Endothelial cell (in vitro differentiated cells): ENCODE measurements at regions not wholly inside any gene's neighbourhood (a gene's known extent, or its start where the extent isn't known, plus 50 kb on each side); places are given as distances from the start of the nearest gene placed in this dataset.

Experiments used
- DNase-seq: peaks from one replicate; pipeline ENCODE4 v3.0.0; 2021; ENCODE audit warnings: low spot score
- H3K27ac Mint-ChIP-seq: one replicate; pipeline ENCODE4 v1.8.0; 2021; ENCODE audit warnings: mixed read lengths, inconsistent platforms; ENCODE audit not compliant: unreplicated experiment
- H3K27me3 Mint-ChIP-seq: one replicate; pipeline ENCODE4 v1.8.0; 2021; ENCODE audit warnings: mild to moderate bottlenecking, moderate library complexity, mixed read lengths, inconsistent platforms; ENCODE audit not compliant: unreplicated experiment
- H3K36me3 Mint-ChIP-seq: one replicate; pipeline ENCODE4 v1.8.0; 2021; ENCODE audit warnings: mild to moderate bottlenecking, low read depth, mixed read lengths, inconsistent platforms; ENCODE audit not compliant: unreplicated experiment
- H3K4me1 Mint-ChIP-seq: one replicate; pipeline ENCODE4 v1.8.0; 2021; ENCODE audit warnings: mild to moderate bottlenecking, mixed read lengths, inconsistent platforms; ENCODE audit not compliant: unreplicated experiment
- H3K4me3 Mint-ChIP-seq: one replicate; pipeline ENCODE4 v1.8.0; 2021; ENCODE audit warnings: mild to moderate bottlenecking, mixed read lengths, inconsistent platforms; ENCODE audit not compliant: unreplicated experiment
- H3K9me3 Mint-ChIP-seq: one replicate; pipeline ENCODE4 v1.8.0; 2021; ENCODE audit warnings: mixed read lengths, inconsistent platforms; ENCODE audit not compliant: unreplicated experiment
- CTCF ChIP-seq: fragments of 200-600 bp; sonication (generic); IDR thresholded peaks from one replicate; pipeline ENCODE4 v1.5.0; 2021; ENCODE audit warnings: antibody characterized with exemption; ENCODE audit not compliant: unreplicated experiment

GRCh38 chr2:133847591-133847990 is 279.3 kb upstream of the NCKAP5 start:
- Mint-ChIP-seq H3K27ac (no peak overlapping the region), H3K4me3 (no peak overlapping the region), H3K9me3 (peaks cover 6% of the 10 kb centered on the region), H3K27me3 (peaks cover 2% of the 10 kb centered on the region), H3K36me3 (peaks cover 7% of the 10 kb centered on the region), H3K4me1 (peaks cover 8% of the 10 kb centered on the region)
- no peak for TF ChIP-seq CTCF
- DNase-seq = no peak

DNA sequence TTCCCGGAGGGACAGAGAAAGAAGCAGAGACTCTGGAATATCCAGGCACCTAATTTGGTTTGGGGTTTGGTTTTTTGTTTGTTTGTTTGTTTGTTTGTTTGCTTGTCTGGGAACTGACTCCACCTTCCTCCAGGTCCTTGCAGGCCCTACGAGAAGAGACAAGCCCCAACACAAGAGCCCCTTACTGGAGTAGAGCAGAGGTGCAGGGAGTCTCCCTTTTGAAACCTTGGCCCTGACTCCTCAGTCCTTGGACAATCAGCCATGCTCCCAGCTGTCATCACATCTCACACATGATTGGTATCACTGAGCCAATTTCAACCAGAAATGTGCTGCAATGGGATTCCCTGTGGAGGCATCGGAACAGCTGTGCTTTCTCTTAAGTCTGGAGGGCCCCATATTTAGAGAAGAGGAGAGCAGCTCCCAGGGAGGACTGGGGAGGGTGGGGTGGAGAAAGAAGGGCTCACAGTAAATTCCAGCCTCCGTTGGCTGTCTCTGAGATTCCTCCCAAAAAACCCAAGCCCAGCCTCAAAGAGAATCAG is 279.9 kb upstream of the NCKAP5 start:
- no peak for DNase-seq
- no peak for TF ChIP-seq CTCF
- Mint-ChIP-seq H3K36me3 (peaks cover 7% of the 10 kb centered on the region), H3K4me1 (peaks cover 5% of the 10 kb centered on the region), H3K27me3 (peaks cover 2% of the 10 kb centered on the region), H3K9me3 (peaks cover 7% of the 10 kb centered on the region), H3K27ac (no peak overlapping the region), H3K4me3 (no peak overlapping the region)

DNA sequence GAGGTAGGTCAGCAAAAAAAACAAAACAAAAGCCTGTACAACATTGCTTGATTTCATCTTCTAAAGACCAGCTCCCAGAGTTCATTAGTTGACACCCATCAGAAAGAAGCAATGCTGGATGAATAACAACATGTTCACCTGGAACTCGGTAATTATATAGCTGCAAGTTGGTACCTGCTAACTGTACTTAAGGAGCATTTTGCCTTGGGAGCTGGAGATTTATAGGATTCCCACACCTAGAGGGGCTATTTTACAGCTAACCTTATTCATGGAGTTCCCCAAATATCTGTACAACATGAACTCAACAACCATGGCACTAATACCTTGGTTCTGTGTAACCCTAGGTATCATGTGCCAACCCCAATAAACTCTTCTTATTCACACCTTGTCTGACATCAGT is 281.1 kb upstream of the NCKAP5 start:
- Mint-ChIP-seq H3K4me3 (no peak overlapping the region), H3K4me1 (peaks cover 5% of the 10 kb centered on the region), H3K27me3 (peaks cover 2% of the 10 kb centered on the region), H3K27ac (no peak overlapping the region), H3K9me3 (peaks cover 7% of the 10 kb centered on the region), H3K36me3 (peaks cover 7% of the 10 kb centered on the region)
- no peak for TF ChIP-seq CTCF
- no peak for DNase-seq

DNA sequence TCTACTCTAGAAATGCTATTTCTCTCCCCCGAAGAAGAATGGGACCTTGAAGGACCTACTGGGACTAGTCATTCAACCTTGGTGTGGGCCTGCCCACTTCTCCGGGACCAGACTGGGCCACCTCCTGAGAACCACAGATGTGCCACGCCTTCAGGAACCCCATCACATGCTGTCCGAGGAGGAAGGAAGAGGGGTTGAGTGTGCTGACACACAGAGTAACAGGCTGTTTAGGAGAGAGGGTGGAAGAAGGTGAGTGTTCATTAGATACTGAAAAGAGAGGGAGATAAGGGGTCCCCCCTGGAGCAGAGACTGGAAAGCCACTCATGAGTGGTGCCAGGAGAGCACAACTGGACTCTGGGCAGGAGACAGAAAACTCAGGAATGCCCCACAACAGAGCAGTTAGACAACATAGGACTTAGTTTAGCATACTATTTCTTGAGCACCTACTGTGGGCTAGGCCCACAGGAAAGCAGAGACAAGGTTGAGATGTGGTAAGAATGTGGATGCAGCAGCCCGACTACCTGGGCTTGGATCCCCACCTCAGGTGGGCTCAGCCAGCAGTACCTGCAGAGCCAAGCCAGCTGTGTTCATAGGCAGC is 286.4 kb upstream of the NCKAP5 start:
- peaks cover 2% of the 10 kb centered on the region for H3K27me3 Mint-ChIP-seq
- no peaks in the 10 kb centered on the region for H3K4me1 Mint-ChIP-seq
- TF ChIP-seq CTCF = no peak
- DNase-seq = no peak
- H3K27ac Mint-ChIP-seq = no peak overlapping the region
- H3K9me3 Mint-ChIP-seq = peaks cover 11% of the 10 kb centered on the region
- H3K4me3 Mint-ChIP-seq = no peak overlapping the region
- H3K36me3 Mint-ChIP-seq = peaks cover 3% of the 10 kb centered on the region

GRCh38 chr2:133855526-133855925 is 287.3 kb upstream of the NCKAP5 start:
- Mint-ChIP-seq H3K27me3 (peaks cover 4% of the 10 kb centered on the region), H3K36me3 (peaks cover 3% of the 10 kb centered on the region), H3K4me3 (no peak overlapping the region), H3K27ac (no peak overlapping the region), H3K9me3 (peaks cover 11% of the 10 kb centered on the region), H3K4me1 (no peaks in the 10 kb centered on the region)
- TF ChIP-seq CTCF = no peak
- no peak for DNase-seq
